Activated naive CD8-positive, alpha-beta T cell (primary cell): ENCODE measurements at regions not wholly inside any gene's neighbourhood (a gene's known extent, or its start where the extent isn't known, plus 50 kb on each side); places are given as distances from the start of the nearest gene placed in this dataset.

ENCODE experiments used
- H3K27ac Mint-ChIP-seq: one replicate; pipeline ENCODE4 v1.8.0; 2021; ENCODE audit warnings: mixed read lengths
- H3K27me3 Mint-ChIP-seq: one replicate; pipeline ENCODE4 v1.8.0; 2021; ENCODE audit warnings: mixed read lengths
- H3K36me3 Mint-ChIP-seq: one replicate; pipeline ENCODE4 v1.8.0; 2021; ENCODE audit warnings: mixed read lengths
- H3K4me1 Mint-ChIP-seq: one replicate; pipeline ENCODE4 v1.8.0; 2021; ENCODE audit warnings: low read depth, mixed read lengths
- H3K4me3 Mint-ChIP-seq: one replicate; pipeline ENCODE4 v1.8.0; 2021; ENCODE audit warnings: mild to moderate bottlenecking, mixed read lengths
- H3K9me3 Mint-ChIP-seq: one replicate; pipeline ENCODE4 v1.8.0; 2021; ENCODE audit warnings: low read depth, mixed read lengths

- Mint-ChIP-seq H3K9me3 (peaks cover 27% of the 10 kb centered on the region), H3K4me1 (no peaks in the 10 kb centered on the region), H3K27ac (no peak overlapping the region), H3K27me3 (no peaks in the 10 kb centered on the region), H3K4me3 (no peak overlapping the region), H3K36me3 (no peaks in the 10 kb centered on the region)
These were observed 1353.7 kb upstream of the LRRTM1 start for GRCh38 chr2:81658227-81658626.

GRCh38 chr2:81650048-81650971, 1345.8 kb upstream of the LRRTM1 start:
- H3K9me3 Mint-ChIP-seq = peaks cover 11% of the 10 kb centered on the region
- no peaks in the 10 kb centered on the region for H3K27me3 Mint-ChIP-seq
- H3K27ac Mint-ChIP-seq = no peak overlapping the region

GRCh38 chr2:81648806-81649205, 1344.3 kb upstream of the LRRTM1 start:
- Mint-ChIP-seq H3K4me3 (no peak overlapping the region), H3K36me3 (no peaks in the 10 kb centered on the region), H3K9me3 (peaks cover 11% of the 10 kb centered on the region), H3K27me3 (no peaks in the 10 kb centered on the region), H3K27ac (no peak overlapping the region), H3K4me1 (no peaks in the 10 kb centered on the region)

More at GRCh38 chr2:81650048-81650971, 1345.8 kb upstream of the LRRTM1 start:
- Mint-ChIP-seq H3K36me3 (no peaks in the 10 kb centered on the region), H3K4me1 (no peaks in the 10 kb centered on the region), H3K4me3 (no peak overlapping the region)

- Mint-ChIP-seq H3K9me3 (peaks cover 8% of the 10 kb centered on the region), H3K27ac (no peak overlapping the region), H3K36me3 (no peaks in the 10 kb centered on the region), H3K4me3 (no peak overlapping the region), H3K4me1 (no peaks in the 10 kb centered on the region), H3K27me3 (no peaks in the 10 kb centered on the region)
These were observed 1343.8 kb upstream of the LRRTM1 start for GRCh38 chr2:81648370-81648769.

GRCh38 chr2:81647715-81648230, 1343.2 kb upstream of the LRRTM1 start:
- Mint-ChIP-seq H3K4me3 (no peak overlapping the region), H3K36me3 (no peaks in the 10 kb centered on the region), H3K9me3 (peaks cover 5% of the 10 kb centered on the region), H3K27ac (no peak overlapping the region), H3K27me3 (no peaks in the 10 kb centered on the region), H3K4me1 (no peaks in the 10 kb centered on the region)

GRCh38 chr2:81645745-81646301, 1341.3 kb upstream of the LRRTM1 start:
- Mint-ChIP-seq H3K4me3 (no peak overlapping the region), H3K36me3 (no peaks in the 10 kb centered on the region), H3K27ac (no peak overlapping the region), H3K27me3 (no peaks in the 10 kb centered on the region), H3K9me3 (peaks cover 5% of the 10 kb centered on the region), H3K4me1 (no peaks in the 10 kb centered on the region)

- Mint-ChIP-seq H3K36me3 (no peaks in the 10 kb centered on the region), H3K4me3 (no peak overlapping the region)
These were observed 1339.6 kb upstream of the LRRTM1 start for GRCh38 chr2:81644189-81644588.

GRCh38 chr2:81624825-81625224, 1320.3 kb upstream of the LRRTM1 start:
- Mint-ChIP-seq H3K36me3 (no peaks in the 10 kb centered on the region), H3K4me3 (no peak overlapping the region), H3K9me3 (peaks cover 41% of the 10 kb centered on the region), H3K4me1 (no peaks in the 10 kb centered on the region), H3K27ac (no peak overlapping the region), H3K27me3 (no peaks in the 10 kb centered on the region)

More at GRCh38 chr2:81644189-81644588, 1339.6 kb upstream of the LRRTM1 start:
- Mint-ChIP-seq H3K4me1 (no peaks in the 10 kb centered on the region), H3K9me3 (peaks cover 5% of the 10 kb centered on the region), H3K27ac (no peak overlapping the region), H3K27me3 (no peaks in the 10 kb centered on the region)

GRCh38 chr2:81600088-81600487, 1295.5 kb upstream of the LRRTM1 start:
- no peak overlapping the region for H3K27ac Mint-ChIP-seq
- no peaks in the 10 kb centered on the region for H3K27me3 Mint-ChIP-seq
- no peaks in the 10 kb centered on the region for H3K4me1 Mint-ChIP-seq
- no peaks in the 10 kb centered on the region for H3K36me3 Mint-ChIP-seq
- no peak overlapping the region for H3K4me3 Mint-ChIP-seq
- peaks cover 18% of the 10 kb centered on the region for H3K9me3 Mint-ChIP-seq

- no peak overlapping the region for H3K27ac Mint-ChIP-seq
- H3K36me3 Mint-ChIP-seq = no peaks in the 10 kb centered on the region
- H3K4me1 Mint-ChIP-seq = no peaks in the 10 kb centered on the region
- no peak overlapping the region for H3K4me3 Mint-ChIP-seq
- H3K27me3 Mint-ChIP-seq = no peaks in the 10 kb centered on the region
- H3K9me3 Mint-ChIP-seq = peaks cover 18% of the 10 kb centered on the region
These were observed 1293.9 kb upstream of the LRRTM1 start for GRCh38 chr2:81598453-81598852.

GRCh38 chr2:81589406-81589805, 1284.9 kb upstream of the LRRTM1 start:
- H3K4me3 Mint-ChIP-seq = no peak overlapping the region
- H3K27me3 Mint-ChIP-seq = no peaks in the 10 kb centered on the region
- no peak overlapping the region for H3K27ac Mint-ChIP-seq
- H3K36me3 Mint-ChIP-seq = no peaks in the 10 kb centered on the region
- no peaks in the 10 kb centered on the region for H3K4me1 Mint-ChIP-seq
- H3K9me3 Mint-ChIP-seq = peaks cover 7% of the 10 kb centered on the region

GRCh38 chr2:81583311-81584108, 1279.0 kb upstream of the LRRTM1 start:
- peaks cover 13% of the 10 kb centered on the region for H3K9me3 Mint-ChIP-seq
- no peaks in the 10 kb centered on the region for H3K36me3 Mint-ChIP-seq

GRCh38 chr2:81576713-81577112, 1272.2 kb upstream of the LRRTM1 start:
- Mint-ChIP-seq H3K9me3 (peaks cover 14% of the 10 kb centered on the region), H3K36me3 (no peaks in the 10 kb centered on the region), H3K4me1 (no peaks in the 10 kb centered on the region), H3K27ac (no peak overlapping the region), H3K4me3 (no peak overlapping the region), H3K27me3 (no peaks in the 10 kb centered on the region)

More at GRCh38 chr2:81583311-81584108, 1279.0 kb upstream of the LRRTM1 start:
- Mint-ChIP-seq H3K27ac (no peak overlapping the region), H3K4me1 (no peaks in the 10 kb centered on the region), H3K4me3 (no peak overlapping the region), H3K27me3 (no peaks in the 10 kb centered on the region)

GRCh38 chr2:81551040-81551634, 1246.6 kb upstream of the LRRTM1 start:
- no peaks in the 10 kb centered on the region for H3K27me3 Mint-ChIP-seq
- no peak overlapping the region for H3K27ac Mint-ChIP-seq
- H3K4me3 Mint-ChIP-seq = no peak overlapping the region
- H3K9me3 Mint-ChIP-seq = peaks cover 13% of the 10 kb centered on the region
- H3K36me3 Mint-ChIP-seq = no peaks in the 10 kb centered on the region
- no peaks in the 10 kb centered on the region for H3K4me1 Mint-ChIP-seq
